Osteocyte (in vitro differentiated cells): ENCODE measurements at regions not wholly inside any gene's neighbourhood (a gene's known extent, or its start where the extent isn't known, plus 50 kb on each side); places are given as distances from the start of the nearest gene placed in this dataset.

Experiments
- DNase-seq: peaks from one replicate; pipeline ENCODE4 v3.0.0; 2021; ENCODE audit warnings: mixed read lengths; ENCODE audit not compliant: unreplicated experiment; ENCODE audit errors: extremely low spot score
- H3K27ac Mint-ChIP-seq: one replicate; pipeline ENCODE4 v1.8.0; 2021; ENCODE audit warnings: mild to moderate bottlenecking, mixed read lengths; ENCODE audit not compliant: unreplicated experiment
- H3K27me3 Mint-ChIP-seq: one replicate; pipeline ENCODE4 v1.8.0; 2021; ENCODE audit warnings: mixed read lengths; ENCODE audit not compliant: unreplicated experiment
- H3K36me3 Mint-ChIP-seq: one replicate; pipeline ENCODE4 v1.8.0; 2021; ENCODE audit warnings: mixed read lengths; ENCODE audit not compliant: unreplicated experiment
- H3K4me1 Mint-ChIP-seq: one replicate; pipeline ENCODE4 v1.8.0; 2021; ENCODE audit warnings: mixed read lengths; ENCODE audit not compliant: unreplicated experiment
- H3K4me3 Mint-ChIP-seq: one replicate; pipeline ENCODE4 v1.8.0; 2021; ENCODE audit warnings: mild to moderate bottlenecking, moderate library complexity, mixed read lengths; ENCODE audit not compliant: unreplicated experiment
- H3K9me3 Mint-ChIP-seq: one replicate; pipeline ENCODE4 v1.8.0; 2021; ENCODE audit warnings: mixed read lengths; ENCODE audit not compliant: unreplicated experiment
- TF ChIP-seq, protein P1 (sequence below): fragments of 200-600 bp; sonication (generic); IDR thresholded peaks from 2 replicates; pipeline ENCODE4 v1.5.0; 2021; ENCODE audit warnings: antibody characterized with exemption, mild to moderate bottlenecking, moderate library complexity

DNA sequence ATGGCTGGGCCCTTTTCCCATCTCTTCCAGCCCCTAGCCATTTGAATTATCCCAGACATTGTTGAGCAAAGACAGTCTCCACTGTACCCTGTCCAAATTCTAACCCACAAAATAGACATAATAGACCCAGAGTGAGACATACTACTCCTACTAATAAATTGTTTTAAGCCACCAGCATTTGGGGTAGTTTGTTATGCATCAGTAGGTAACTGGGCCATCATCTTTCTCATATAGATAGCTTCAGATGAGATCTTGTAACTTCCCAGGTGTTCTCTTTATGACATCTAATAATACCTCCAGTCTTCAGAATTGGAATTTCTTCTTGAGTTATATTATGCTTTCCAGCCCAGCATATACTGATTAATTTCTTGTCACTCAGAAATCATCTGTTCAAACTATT, 117.2 kb upstream of the OTUD4 start:
- H3K9me3 Mint-ChIP-seq, result no peaks in the 10 kb centered on the region
- TF ChIP-seq, protein P1, sequence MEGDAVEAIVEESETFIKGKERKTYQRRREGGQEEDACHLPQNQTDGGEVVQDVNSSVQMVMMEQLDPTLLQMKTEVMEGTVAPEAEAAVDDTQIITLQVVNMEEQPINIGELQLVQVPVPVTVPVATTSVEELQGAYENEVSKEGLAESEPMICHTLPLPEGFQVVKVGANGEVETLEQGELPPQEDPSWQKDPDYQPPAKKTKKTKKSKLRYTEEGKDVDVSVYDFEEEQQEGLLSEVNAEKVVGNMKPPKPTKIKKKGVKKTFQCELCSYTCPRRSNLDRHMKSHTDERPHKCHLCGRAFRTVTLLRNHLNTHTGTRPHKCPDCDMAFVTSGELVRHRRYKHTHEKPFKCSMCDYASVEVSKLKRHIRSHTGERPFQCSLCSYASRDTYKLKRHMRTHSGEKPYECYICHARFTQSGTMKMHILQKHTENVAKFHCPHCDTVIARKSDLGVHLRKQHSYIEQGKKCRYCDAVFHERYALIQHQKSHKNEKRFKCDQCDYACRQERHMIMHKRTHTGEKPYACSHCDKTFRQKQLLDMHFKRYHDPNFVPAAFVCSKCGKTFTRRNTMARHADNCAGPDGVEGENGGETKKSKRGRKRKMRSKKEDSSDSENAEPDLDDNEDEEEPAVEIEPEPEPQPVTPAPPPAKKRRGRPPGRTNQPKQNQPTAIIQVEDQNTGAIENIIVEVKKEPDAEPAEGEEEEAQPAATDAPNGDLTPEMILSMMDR, result no peak
- H3K27ac Mint-ChIP-seq, result no peak overlapping the region
- H3K4me1 Mint-ChIP-seq, result no peaks in the 10 kb centered on the region
- H3K4me3 Mint-ChIP-seq, result no peak overlapping the region
- H3K36me3 Mint-ChIP-seq, result no peaks in the 10 kb centered on the region
- H3K27me3 Mint-ChIP-seq, result peaks cover 8% of the 10 kb centered on the region
- DNase-seq, result no peak

DNA sequence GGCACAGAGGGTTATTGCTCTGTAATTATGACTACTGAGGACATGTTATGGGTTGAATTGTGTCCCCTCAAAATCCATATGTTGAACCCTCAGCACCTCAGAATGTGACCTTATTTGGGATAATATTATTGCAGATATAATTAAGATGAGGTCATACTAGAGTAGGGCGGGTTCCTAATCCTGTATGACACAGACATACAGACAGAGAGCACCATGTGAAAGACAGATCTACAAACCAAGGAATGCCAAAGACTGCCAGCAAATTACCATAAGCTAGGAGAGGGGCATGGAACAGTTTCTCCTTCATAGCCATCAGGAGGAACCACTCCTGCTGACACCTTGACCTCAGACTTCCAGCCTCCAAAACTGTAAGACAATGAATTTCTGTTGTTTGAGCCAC, 115.2 kb upstream of the OTUD4 start:
- Mint-ChIP-seq H3K9me3 (no peaks in the 10 kb centered on the region), H3K36me3 (no peaks in the 10 kb centered on the region), H3K4me3 (no peak overlapping the region), H3K4me1 (no peaks in the 10 kb centered on the region), H3K27ac (no peak overlapping the region), H3K27me3 (peaks cover 8% of the 10 kb centered on the region)
- DNase-seq, result no peak
- TF ChIP-seq, protein P1, result no peak

DNA sequence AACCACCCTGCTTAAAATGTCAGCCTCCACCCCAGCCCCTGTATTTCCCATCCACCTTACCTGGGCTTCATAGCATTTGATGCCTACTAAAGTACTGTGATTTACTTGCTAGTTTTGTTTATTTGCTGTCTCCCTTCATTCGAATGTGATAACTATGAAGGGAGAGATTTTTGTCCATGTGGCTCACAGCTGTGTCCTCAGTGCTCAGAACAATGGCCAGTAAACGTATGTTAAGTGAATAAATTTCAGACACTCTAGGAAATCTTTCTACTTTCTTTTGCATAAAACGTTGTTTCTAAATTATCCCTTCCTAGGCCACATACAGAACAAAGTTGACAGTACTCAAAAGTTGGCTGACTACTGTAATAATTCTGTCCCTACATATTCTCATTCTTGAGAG, 114.7 kb upstream of the OTUD4 start:
- TF ChIP-seq, protein P1, result no peak
- H3K9me3 Mint-ChIP-seq, result no peaks in the 10 kb centered on the region

DNA sequence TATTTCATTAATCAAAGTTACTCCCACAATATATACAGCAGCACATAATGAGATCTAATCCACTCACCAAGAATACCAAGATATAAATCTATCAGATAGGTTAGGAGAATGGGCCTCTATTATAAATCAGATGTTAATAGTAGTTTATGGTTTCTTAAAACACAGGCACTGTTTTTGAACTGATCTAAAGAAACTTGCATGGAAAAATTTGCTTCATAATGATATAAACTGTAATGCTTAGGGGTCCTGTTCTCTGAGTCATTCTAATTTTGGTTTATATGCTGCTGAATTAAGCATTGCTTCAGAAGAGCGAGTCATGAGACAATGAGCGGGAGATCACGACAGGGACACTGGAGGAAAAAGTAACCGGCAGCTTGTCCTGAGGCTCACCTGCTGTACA, 113.3 kb upstream of the OTUD4 start:
- no peak overlapping the region for H3K4me3 Mint-ChIP-seq
- H3K4me1 Mint-ChIP-seq, result no peaks in the 10 kb centered on the region
- H3K27me3 Mint-ChIP-seq, result peaks cover 8% of the 10 kb centered on the region
- no peaks in the 10 kb centered on the region for H3K9me3 Mint-ChIP-seq
- H3K27ac Mint-ChIP-seq, result no peak overlapping the region
- no peaks in the 10 kb centered on the region for H3K36me3 Mint-ChIP-seq
- no peak for DNase-seq
- TF ChIP-seq, protein P1, result no peak

More for the DNA sequence above, 114.7 kb upstream of the OTUD4 start:
- H3K27ac Mint-ChIP-seq, result no peak overlapping the region
- H3K4me3 Mint-ChIP-seq, result no peak overlapping the region
- H3K4me1 Mint-ChIP-seq, result no peaks in the 10 kb centered on the region
- H3K36me3 Mint-ChIP-seq, result no peaks in the 10 kb centered on the region
- peaks cover 8% of the 10 kb centered on the region for H3K27me3 Mint-ChIP-seq
- no peak for DNase-seq

DNA sequence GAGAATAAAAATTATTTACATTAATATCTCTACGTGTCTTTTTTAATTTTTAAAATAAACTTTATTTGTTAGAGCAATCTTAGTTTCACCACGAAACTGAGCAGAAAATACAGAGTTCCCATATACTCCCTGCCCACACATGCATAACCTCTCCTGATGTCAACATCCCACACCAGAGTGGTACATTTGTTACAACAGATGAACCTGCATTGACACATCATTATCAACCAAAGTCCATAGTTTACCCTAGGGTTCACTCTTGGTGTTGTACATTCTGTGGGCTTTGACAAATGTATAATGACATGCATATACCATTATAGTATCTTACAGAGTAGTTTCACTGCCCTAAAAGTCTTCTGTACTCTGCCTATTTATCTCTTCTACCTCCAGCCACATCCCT, 110.6 kb upstream of the OTUD4 start:
- no peaks in the 10 kb centered on the region for H3K4me1 Mint-ChIP-seq
- no peaks in the 10 kb centered on the region for H3K36me3 Mint-ChIP-seq
- no peak for DNase-seq
- no peak overlapping the region for H3K27ac Mint-ChIP-seq
- no peaks in the 10 kb centered on the region for H3K9me3 Mint-ChIP-seq
- peaks cover 12% of the 10 kb centered on the region for H3K27me3 Mint-ChIP-seq
- TF ChIP-seq, protein P1, result no peak
- H3K4me3 Mint-ChIP-seq, result no peak overlapping the region
